ENCODE measurements at regions not wholly inside any gene's neighbourhood (a gene's known extent, or its start where the extent isn't known, plus 50 kb on each side); places are given as distances from the start of the nearest gene placed in this dataset.

- Mint-ChIP-seq H3K4me1 (ENCODE audit: unreplicated experiment) (no peaks in the 10 kb centered on the region), H3K9me3 (ENCODE audit: unreplicated experiment) (no peaks in the 10 kb centered on the region), H3K27me3 (ENCODE audit: unreplicated experiment) (no peaks in the 10 kb centered on the region), H3K36me3 (ENCODE audit: low read depth, unreplicated experiment) (no peaks in the 10 kb centered on the region), H3K27ac (ENCODE audit: unreplicated experiment) (no peak overlapping the region), H3K4me3 (ENCODE audit: unreplicated experiment) (no peak overlapping the region)
- no peak for TF ChIP-seq CTCF (IDR thresholded peaks at IDR 0.05; ENCODE audit: unreplicated experiment)
- no peak for DNase-seq (ENCODE audit: low spot score)
These were observed 331.7 kb downstream of the SOX9 start for GRCh38 chr17:72452286-72453173.

- Mint-ChIP-seq H3K4me1 (ENCODE audit: unreplicated experiment) (no peaks in the 10 kb centered on the region), H3K27ac (ENCODE audit: unreplicated experiment) (no peak overlapping the region), H3K4me3 (ENCODE audit: unreplicated experiment) (no peak overlapping the region), H3K27me3 (ENCODE audit: unreplicated experiment) (peaks cover under 1% of the 10 kb centered on the region), H3K36me3 (ENCODE audit: low read depth, unreplicated experiment) (no peaks in the 10 kb centered on the region), H3K9me3 (ENCODE audit: unreplicated experiment) (no peaks in the 10 kb centered on the region)
- DNase-seq (ENCODE audit: low spot score) = no peak
- no peak for TF ChIP-seq CTCF (IDR thresholded peaks at IDR 0.05; ENCODE audit: unreplicated experiment)
These were observed 333.5 kb downstream of the SOX9 start for GRCh38 chr17:72454342-72454741.

GRCh38 chr17:72455562-72455961 lies 334.7 kb downstream of the SOX9 start:
- Mint-ChIP-seq H3K27me3 (ENCODE audit: unreplicated experiment) (peaks cover 2% of the 10 kb centered on the region), H3K4me3 (ENCODE audit: unreplicated experiment) (no peak overlapping the region), H3K27ac (ENCODE audit: unreplicated experiment) (no peak overlapping the region), H3K4me1 (ENCODE audit: unreplicated experiment) (no peaks in the 10 kb centered on the region), H3K36me3 (ENCODE audit: low read depth, unreplicated experiment) (no peaks in the 10 kb centered on the region), H3K9me3 (ENCODE audit: unreplicated experiment) (no peaks in the 10 kb centered on the region)
- DNase-seq (ENCODE audit: low spot score) = no peak
- TF ChIP-seq CTCF (IDR thresholded peaks at IDR 0.05; ENCODE audit: unreplicated experiment) = no peak

- no peak for TF ChIP-seq CTCF (IDR thresholded peaks at IDR 0.05; ENCODE audit: unreplicated experiment)
- no peaks in the 10 kb centered on the region for H3K36me3 Mint-ChIP-seq (ENCODE audit: low read depth, unreplicated experiment)
These were observed 335.3 kb downstream of the SOX9 start for GRCh38 chr17:72456075-72456474.

GRCh38 chr17:72457712-72458111 lies 336.9 kb downstream of the SOX9 start:
- no peak for DNase-seq (ENCODE audit: low spot score)
- no peak for TF ChIP-seq CTCF (IDR thresholded peaks at IDR 0.05; ENCODE audit: unreplicated experiment)
- Mint-ChIP-seq H3K9me3 (ENCODE audit: unreplicated experiment) (no peaks in the 10 kb centered on the region), H3K4me3 (ENCODE audit: unreplicated experiment) (no peak overlapping the region), H3K27me3 (ENCODE audit: unreplicated experiment) (peaks cover 2% of the 10 kb centered on the region), H3K4me1 (ENCODE audit: unreplicated experiment) (no peaks in the 10 kb centered on the region), H3K27ac (ENCODE audit: unreplicated experiment) (no peak overlapping the region), H3K36me3 (ENCODE audit: low read depth, unreplicated experiment) (no peaks in the 10 kb centered on the region)

More at GRCh38 chr17:72456075-72456474, 335.3 kb downstream of the SOX9 start:
- no peaks in the 10 kb centered on the region for H3K4me1 Mint-ChIP-seq (ENCODE audit: unreplicated experiment)
- DNase-seq (ENCODE audit: low spot score) = no peak
- no peak overlapping the region for H3K4me3 Mint-ChIP-seq (ENCODE audit: unreplicated experiment)
- no peak overlapping the region for H3K27ac Mint-ChIP-seq (ENCODE audit: unreplicated experiment)
- no peaks in the 10 kb centered on the region for H3K9me3 Mint-ChIP-seq (ENCODE audit: unreplicated experiment)
- peaks cover 2% of the 10 kb centered on the region for H3K27me3 Mint-ChIP-seq (ENCODE audit: unreplicated experiment)
